Panc1 (cell line): ENCODE measurements at regions not wholly inside any gene's neighbourhood (a gene's known extent, or its start where the extent isn't known, plus 50 kb on each side); places are given as distances from the start of the nearest gene placed in this dataset.

Experiments used
- ATAC-seq: fragments of 200-7000 bp; cut with Tn5 transposase; 2 replicates; pipeline ENCODE4 v1.9.1; 2020; ENCODE audit warnings: mild to moderate bottlenecking, moderate library complexity
- BruUV-seq: library from RNA; stranded (reverse); fragments of 400-500 nt; replicated peaks from 2 replicates; lab custom pipeline; 2021; lab: Mats Ljungman, UMichigan
- CTCF ChIA-PET: fragments of 300-600 bp; sonication (Branson Sonifier 250); formaldehyde crosslinking; loops from one replicate; lab custom pipeline; 2022; ENCODE audit warnings: antibody characterized with exemption; lab: Charles Lee
- POLR2A ChIA-PET: fragments of 300-600 bp; sonication (Branson Sonifier 250); formaldehyde crosslinking; loops from one replicate; lab custom pipeline; 2022; ENCODE audit warnings: antibody characterized with exemption; lab: Charles Lee
- DNase-seq: peaks from one replicate; pipeline ENCODE4 v3.0.0-alpha.2; 2010; ENCODE audit warnings: low read depth, low spot score
- H3K27ac ChIP-seq: 2 replicates; pipeline ENCODE4 v1.5.1; 2011; ENCODE audit warnings: mild to moderate bottlenecking, low read length, inconsistent platforms
- H3K27me3 ChIP-seq: fragments of 200-500 bp; sonication (Bioruptor generic); 2 replicates; pipeline ENCODE4 v1.6.0; 2014; ENCODE audit warnings: low read length, inconsistent platforms; ENCODE audit not compliant: control insufficient read depth, insufficient read depth
- H3K36me3 ChIP-seq: fragments of 200-500 bp; sonication (Bioruptor generic); 2 replicates; pipeline ENCODE4 v1.5.1; 2014; ENCODE audit warnings: inconsistent platforms, mild to moderate bottlenecking, low read length, moderate library complexity; ENCODE audit not compliant: control insufficient read depth, insufficient read depth
- H3K4me1 ChIP-seq: 2 replicates; pipeline ENCODE4 v1.5.1; 2011; ENCODE audit warnings: inconsistent platforms, mild to moderate bottlenecking, low read length, moderate library complexity; ENCODE audit not compliant: control insufficient read depth, insufficient read depth
- H3K4me3 ChIP-seq, 2 experiments: 2 replicates each; pipeline ENCODE4 v1.5.1; 2011 to 2012; ENCODE audit warnings: low read depth in 2 of 2, low read length in 2 of 2, mild to moderate bottlenecking in 2 of 2, inconsistent platforms in 1 of 2, moderate library complexity in 1 of 2
- H3K9me3 ChIP-seq: fragments of 200-500 bp; sonication (Bioruptor generic); 2 replicates; pipeline ENCODE4 v1.5.1; 2014; ENCODE audit warnings: low read depth, mild to moderate bottlenecking, inconsistent platforms, low read length, moderate library complexity; ENCODE audit not compliant: control insufficient read depth, insufficient read depth
- POLR2AphosphoS5 ChIP-seq: IDR thresholded peaks from 2 replicates; pipeline ENCODE4 v1.6.1; 2012; ENCODE audit warnings: mild to moderate bottlenecking, low read depth, low read length, moderate library complexity
- REST ChIP-seq, 2 experiments: IDR thresholded peaks; 2 replicates each; pipeline ENCODE4 v1.6.1; 2011 to 2012; ENCODE audit warnings: low read depth in 2 of 2, control low read depth in 1 of 2, low read length in 1 of 2, mild to moderate bottlenecking in 1 of 2, moderate library complexity in 1 of 2; ENCODE audit not compliant: insufficient read depth in 1 of 2
- SIN3A ChIP-seq: IDR thresholded peaks from 2 replicates; pipeline ENCODE4 v1.6.1; 2012; ENCODE audit warnings: low read depth, mild to moderate bottlenecking, low read length, moderate library complexity, borderline replicate concordance; ENCODE audit not compliant: insufficient read depth
- TCF7L2 ChIP-seq: IDR thresholded peaks from 2 replicates; pipeline ENCODE4 v1.6.1; 2011; ENCODE audit warnings: mild to moderate bottlenecking, low read depth, low read length, inconsistent platforms
- in situ Hi-C: cut with HindIII; loops from 2 replicates; pipeline ENCODE4 v1.10.0; 2016; ENCODE audit warnings: low sequenced_read_pairs, low pct_unique_long_range_greater_than_20kb
- intact Hi-C: fragments of 100-400 bp; cut with micrococcal nuclease; formaldehyde crosslinking; loops from one replicate; pipeline ENCODE4 v1.10.0; 2022; ENCODE audit not compliant: unreplicated experiment
- TF ChIP-seq, protein P1 (sequence below): fragments of 450-650 bp; IDR thresholded peaks from 2 replicates; pipeline ENCODE4 v1.5.1; 2017; ENCODE audit warnings: mild to moderate bottlenecking

- H3K36me3 ChIP-seq: no peaks in the 10 kb centered on the region
- in situ Hi-C loops: no loop called here
- no peaks in the 10 kb centered on the region; the same call in 1 of the 2 replicates for H3K27me3 ChIP-seq
- ATAC-seq (no peak), DNase-seq (no peak)
- CTCF ChIA-PET: no interaction called here
- no peaks in the 10 kb centered on the region for H3K4me1 ChIP-seq
- no peak overlapping the region for H3K27ac ChIP-seq
- BruUV-seq: no TSS peak
- intact Hi-C loops: no loop called here
- POLR2A ChIA-PET: no interaction called here
- TF ChIP-seq, protein P1, sequence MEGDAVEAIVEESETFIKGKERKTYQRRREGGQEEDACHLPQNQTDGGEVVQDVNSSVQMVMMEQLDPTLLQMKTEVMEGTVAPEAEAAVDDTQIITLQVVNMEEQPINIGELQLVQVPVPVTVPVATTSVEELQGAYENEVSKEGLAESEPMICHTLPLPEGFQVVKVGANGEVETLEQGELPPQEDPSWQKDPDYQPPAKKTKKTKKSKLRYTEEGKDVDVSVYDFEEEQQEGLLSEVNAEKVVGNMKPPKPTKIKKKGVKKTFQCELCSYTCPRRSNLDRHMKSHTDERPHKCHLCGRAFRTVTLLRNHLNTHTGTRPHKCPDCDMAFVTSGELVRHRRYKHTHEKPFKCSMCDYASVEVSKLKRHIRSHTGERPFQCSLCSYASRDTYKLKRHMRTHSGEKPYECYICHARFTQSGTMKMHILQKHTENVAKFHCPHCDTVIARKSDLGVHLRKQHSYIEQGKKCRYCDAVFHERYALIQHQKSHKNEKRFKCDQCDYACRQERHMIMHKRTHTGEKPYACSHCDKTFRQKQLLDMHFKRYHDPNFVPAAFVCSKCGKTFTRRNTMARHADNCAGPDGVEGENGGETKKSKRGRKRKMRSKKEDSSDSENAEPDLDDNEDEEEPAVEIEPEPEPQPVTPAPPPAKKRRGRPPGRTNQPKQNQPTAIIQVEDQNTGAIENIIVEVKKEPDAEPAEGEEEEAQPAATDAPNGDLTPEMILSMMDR: no peak
- TF ChIP-seq SIN3A (no peak), TCF7L2 (no peak), REST (IDR thresholded peaks at IDR 0.05; ENCODE audit: insufficient read depth in 1 of 2, low read depth in 2 of 2, low read length in 1 of 2) (no peak), POLR2AphosphoS5 (no peak)
- H3K4me3 ChIP-seq: no peak overlapping the region
- no peaks in the 10 kb centered on the region for H3K9me3 ChIP-seq
Measured at GRCh38 chr5:30918171-30918570, 275.3 kb upstream of the CDH6 start.

- intact Hi-C loops: no loop called here
- Histone ChIP-seq H3K27ac (no peak overlapping the region), H3K36me3 (no peaks in the 10 kb centered on the region), H3K4me3 (no peak overlapping the region), H3K27me3 (no peaks in the 10 kb centered on the region), H3K4me1 (no peaks in the 10 kb centered on the region), H3K9me3 (0 out of 2 replicates have a peak, but pooled peaks cover 2% of the 10 kb centered on the region)
- no peak for TF ChIP-seq POLR2AphosphoS5
- TF ChIP-seq, protein P1: no peak
- in situ Hi-C loops: no loop called here
- DNase-seq (no peak), ATAC-seq (no peak)
- ChIA-PET CTCF (no interaction called here), POLR2A (no interaction called here)
- BruUV-seq: no TSS peak
Measured at GRCh38 chr5:30908356-30908755, 285.1 kb upstream of the CDH6 start.
